HG03095 (cell line): ENCODE measurements at regions not wholly inside any gene's neighbourhood (a gene's known extent, or its start where the extent isn't known, plus 50 kb on each side); places are given as distances from the start of the nearest gene placed in this dataset.
"Not testable (repeated sequence)": the region's sequence is repeated elsewhere in the genome, so short reads cannot be mapped to it uniquely, and the experiment has no call there.

Experiments used
- ATAC-seq: cut with Tn5 transposase; IDR thresholded peaks from one replicate; pipeline ENCODE4 v1.9.1; 2021; ENCODE audit warnings: moderate library complexity; ENCODE audit not compliant: unreplicated experiment

DNA sequence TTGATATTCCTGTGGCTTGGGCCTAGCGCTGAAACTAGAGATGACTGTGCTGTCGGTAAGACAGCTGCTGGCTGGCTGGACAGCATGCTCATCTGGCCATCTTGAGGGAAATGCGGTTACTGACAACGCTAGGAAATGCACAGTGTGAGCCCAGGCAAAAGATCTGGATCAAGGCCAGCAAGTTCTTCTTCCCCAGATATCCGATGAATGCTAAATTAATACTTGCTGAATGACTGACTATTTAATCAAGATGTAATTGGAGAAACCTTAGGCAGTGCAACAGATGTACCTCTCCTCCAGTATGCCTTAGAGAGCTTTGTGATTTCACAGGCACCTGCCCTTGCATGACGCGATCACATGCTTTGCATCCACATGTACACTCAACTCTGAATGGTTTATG, 659.1 kb downstream of the EFNA5 start:
- ATAC-seq: no peak

DNA sequence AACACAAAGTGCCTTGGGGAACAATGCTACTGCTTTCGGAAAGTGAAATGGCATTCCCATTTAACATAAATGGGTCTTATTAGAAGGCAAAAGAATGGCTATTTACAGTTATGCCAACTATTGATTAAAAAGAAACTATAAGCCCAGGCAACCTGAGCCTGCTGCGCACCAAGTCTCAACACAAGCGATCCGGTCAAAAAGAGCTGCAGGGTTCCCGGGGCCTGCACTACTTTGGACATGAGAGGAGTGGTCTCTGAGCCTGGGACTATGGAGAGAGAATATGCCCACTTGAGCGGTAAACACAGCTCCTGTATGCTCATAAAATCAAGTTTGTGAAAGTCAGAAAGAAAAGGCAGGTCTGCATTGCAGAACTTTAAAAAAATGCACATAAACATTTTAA, 660.7 kb downstream of the EFNA5 start:
- no peak for ATAC-seq

DNA sequence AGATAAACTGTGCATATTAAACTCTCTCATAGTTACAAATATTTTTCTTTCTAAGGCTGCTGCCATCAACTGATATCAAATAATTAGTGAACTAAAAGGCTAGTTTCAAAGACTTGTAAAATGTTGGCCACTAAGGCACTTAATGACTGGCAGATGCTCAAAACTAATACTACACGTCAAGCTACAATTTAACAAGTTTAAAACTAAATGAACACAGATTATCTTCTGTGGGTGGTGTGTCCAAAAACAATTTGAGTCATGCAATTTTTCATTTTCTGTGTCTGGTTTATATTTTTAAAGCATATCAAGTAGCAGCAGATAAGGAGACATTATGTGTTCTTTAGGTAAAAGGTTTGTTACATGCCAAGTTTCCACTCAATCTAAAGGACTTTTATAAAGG, 665.1 kb downstream of the EFNA5 start:
- ATAC-seq: no peak

DNA sequence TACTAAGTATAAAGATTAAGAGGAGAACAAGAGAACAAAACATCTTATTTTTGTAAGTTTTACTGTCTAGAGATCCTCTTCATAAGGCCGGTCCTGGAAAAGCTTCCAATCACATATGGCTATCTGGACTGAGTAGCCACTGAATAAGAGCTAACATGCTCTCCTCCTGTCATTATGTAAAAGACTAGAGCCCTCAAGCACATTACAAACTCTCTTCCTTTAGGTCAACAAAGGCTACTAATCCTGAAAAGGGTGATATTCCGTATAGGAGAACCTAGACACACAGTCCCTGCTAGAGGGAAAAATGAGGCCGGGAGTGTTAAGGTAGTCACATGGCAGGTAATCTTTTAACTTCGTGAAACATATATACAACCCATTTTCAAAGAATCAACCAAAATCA, 665.6 kb downstream of the EFNA5 start:
- ATAC-seq: no peak

DNA sequence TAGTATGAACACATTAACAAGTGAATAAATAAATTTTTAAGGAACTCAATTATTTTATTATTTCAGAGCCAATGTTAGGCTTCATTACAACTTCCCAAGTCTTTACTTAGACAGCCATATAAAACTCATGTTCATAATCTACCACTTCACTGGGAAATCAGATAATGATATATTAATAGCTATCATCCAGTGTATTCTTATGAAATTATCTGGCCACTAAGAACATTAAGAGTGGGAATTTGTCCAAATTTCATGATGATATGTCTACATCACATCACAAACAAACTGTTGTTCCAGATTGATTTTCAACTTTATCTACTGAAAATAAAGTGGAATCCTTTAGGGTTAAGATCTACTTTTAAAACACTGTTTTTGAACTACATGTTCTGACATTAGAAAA, 668.6 kb downstream of the EFNA5 start:
- ATAC-seq: no peak

- ATAC-seq: not testable (repeated sequence)
These were observed 671.2 kb downstream of the EFNA5 start for GRCh38 chr5:106999506-106999905.

DNA sequence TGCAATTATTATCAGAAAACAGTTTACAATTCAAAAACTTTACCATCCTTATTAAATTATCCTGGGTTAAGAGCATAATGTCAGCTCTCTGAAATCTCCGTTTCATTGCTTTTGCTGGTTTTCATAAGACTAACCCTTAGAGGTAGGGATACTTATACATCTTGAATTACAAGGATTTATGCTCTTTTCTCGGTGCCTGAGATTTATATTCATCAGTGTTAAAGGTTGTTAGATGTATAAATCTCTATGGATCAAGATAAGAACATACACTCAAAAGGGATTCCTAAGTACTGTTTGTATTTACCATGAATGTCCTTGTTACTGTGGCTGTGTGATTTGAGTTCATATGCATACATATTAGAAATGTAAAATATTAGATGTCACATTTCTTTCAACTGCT, 684.7 kb downstream of the EFNA5 start:
- ATAC-seq: no peak

- ATAC-seq: no peak
These were observed 685.6 kb downstream of the EFNA5 start for GRCh38 chr5:106985174-106985573.

GRCh38 chr5:106979178-106979577, 691.6 kb downstream of the EFNA5 start:
- not testable (repeated sequence) for ATAC-seq

DNA sequence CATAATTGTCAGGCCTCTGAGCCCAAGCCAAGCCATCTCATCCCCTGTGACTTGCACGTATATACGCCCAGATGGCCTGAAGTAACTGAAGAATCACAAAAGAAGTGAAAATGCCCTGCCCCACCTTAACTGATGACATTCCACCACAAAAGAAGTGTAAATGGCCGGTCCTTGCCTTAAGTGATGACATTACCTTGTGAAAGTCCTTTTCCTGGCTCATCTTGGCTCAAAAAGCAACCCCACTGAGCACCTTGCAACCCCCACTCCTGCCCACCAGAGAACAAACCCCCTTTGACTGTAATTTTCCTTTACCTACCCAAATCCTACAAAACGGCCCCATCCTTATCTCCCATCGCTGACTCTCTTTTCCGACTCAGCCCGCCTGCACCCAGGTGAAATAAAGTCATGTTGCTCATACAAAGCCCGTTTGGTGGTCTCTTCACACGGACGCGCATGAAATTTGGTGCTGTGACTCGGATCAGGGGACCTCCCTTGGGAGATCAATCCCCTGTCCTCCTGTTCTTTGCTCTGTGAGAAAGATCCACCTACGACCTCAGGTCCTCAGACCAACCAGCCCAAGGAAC, 692.1 kb downstream of the EFNA5 start:
- not testable (repeated sequence) for ATAC-seq

DNA sequence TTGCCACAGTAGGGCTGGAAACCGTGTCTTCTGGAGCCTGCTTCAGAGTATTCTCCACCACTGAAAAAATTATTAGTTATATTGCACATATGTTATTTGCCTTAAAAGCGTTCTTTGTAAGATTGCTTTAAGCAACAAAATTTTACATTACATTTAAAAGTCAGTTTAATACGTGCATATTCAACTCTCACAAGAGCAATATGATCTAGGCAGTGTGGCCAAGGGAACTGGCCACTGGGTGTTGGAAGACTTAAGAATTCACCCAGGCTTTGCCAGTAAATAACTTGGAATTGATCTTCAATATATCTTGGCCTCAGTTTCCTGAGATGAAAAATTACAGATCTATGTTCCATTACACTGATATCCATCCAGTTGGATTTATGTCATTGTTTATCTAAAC, 694.4 kb downstream of the EFNA5 start:
- ATAC-seq: no peak

DNA sequence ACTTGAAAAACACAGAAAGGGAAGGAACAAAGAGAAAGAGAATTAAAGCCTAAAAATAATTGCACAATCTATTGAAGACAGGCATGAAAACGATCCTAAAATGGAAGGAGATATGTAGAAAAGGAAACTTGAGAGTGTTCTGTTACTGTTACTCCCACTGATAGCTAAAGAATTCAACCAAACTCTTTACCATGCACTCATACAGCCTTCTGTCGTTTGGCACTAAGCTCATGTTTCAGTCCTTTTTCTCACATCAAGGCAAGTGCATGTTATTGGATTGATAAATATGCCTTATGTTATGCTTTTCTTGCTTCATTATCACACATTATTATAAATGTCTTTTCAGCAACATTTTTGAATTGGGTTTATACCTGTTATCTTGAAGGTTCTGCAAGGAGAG, 696.5 kb downstream of the EFNA5 start:
- ATAC-seq: no peak

- ATAC-seq: no peak
These were observed 703.9 kb downstream of the EFNA5 start for GRCh38 chr5:106966686-106967315.

DNA sequence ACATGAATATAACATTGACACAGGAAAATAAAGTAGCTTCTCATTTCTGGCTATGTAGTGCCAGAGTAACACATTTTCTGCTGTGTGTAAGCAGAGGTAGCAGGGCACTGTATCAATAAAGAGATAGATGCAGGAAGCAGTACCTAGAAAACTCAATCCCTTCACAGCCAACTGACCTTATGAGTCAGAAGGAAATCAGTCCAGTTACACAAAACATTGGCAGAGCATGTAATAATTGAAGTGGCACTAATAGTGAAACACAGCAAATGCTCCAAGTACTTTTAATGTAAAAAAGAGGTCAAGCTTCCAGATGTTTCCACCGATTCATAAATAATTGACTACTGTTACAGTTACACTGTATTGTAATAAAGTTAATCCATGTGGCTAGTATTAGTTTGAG, 706.6 kb downstream of the EFNA5 start:
- ATAC-seq: no peak

DNA sequence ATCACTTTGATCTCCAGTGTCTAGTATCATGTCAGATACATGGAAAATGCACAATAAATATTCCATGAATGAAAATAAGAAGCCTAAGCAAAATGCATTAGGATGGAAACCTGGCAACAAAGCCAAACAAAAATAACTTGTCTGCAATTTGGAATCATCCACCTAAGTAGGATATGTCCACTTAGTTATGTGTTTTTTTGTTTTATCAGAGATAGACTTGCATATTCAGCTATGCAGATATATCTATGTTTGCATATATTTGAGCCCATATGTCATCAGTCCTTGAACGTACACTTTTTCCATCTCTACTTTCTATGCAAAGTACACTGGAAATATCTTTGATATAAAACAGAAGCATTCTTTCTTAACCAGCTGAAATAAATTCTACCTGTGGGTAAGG, 707.1 kb downstream of the EFNA5 start:
- no peak for ATAC-seq

DNA sequence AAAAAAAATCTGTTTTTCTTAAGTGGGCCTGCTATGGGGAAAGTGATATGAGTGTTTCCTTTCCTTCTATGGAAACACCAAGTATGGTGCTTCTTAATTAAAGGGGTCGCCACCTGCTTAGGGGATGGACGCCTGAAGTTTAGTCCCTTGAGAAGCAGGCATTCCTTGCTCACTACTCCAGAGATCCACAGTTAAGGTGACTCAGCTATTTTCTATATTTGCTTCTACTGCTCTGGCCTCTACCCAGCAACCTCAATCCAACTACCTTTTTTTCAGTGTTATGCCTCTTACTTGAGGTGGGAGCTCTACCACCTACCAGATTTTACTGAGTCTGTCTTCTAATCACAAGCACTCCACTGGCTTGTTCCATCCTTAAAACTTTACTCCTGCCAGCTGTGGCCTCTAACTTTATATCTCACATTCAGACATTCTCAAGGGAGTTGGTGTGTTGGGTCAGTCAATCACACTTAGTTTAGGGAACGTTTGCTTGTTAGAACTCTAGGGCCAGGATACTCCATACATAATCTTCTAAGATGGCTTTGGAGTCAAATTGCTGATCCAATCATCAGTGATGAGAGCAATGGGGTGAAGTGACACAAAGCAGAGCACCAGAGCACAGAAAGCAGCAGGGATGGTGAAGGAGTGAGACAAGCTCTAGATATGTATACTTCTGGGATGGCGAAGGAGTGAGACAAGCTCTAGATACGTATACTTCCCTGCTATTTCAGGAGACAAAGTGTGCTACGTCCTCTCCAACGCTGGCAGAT, 708.1 kb downstream of the EFNA5 start:
- ATAC-seq: no peak

DNA sequence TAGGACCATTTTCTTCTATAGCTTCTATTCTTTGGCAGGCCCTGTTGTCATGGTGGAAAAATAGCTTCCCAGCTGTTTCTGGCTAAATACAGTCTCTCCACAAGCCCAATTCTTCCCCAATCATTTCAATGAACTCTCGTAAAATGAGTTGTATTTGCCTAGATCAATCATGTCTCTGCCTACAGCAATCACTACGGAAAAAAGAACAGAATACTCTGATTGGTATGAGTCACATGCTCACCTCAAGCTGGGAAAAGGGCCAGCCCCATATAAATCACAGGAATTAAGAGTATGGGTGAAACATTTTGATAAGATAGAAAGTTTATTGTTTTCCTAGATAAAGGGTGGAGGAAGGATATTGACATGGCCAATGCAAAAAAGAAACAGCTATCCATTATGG, 711.4 kb downstream of the EFNA5 start:
- no peak for ATAC-seq

GRCh38 chr5:106957336-106957735, 713.4 kb downstream of the EFNA5 start:
- no peak for ATAC-seq

- ATAC-seq: no peak
These were observed 713.9 kb downstream of the EFNA5 start for GRCh38 chr5:106956886-106957285.

DNA sequence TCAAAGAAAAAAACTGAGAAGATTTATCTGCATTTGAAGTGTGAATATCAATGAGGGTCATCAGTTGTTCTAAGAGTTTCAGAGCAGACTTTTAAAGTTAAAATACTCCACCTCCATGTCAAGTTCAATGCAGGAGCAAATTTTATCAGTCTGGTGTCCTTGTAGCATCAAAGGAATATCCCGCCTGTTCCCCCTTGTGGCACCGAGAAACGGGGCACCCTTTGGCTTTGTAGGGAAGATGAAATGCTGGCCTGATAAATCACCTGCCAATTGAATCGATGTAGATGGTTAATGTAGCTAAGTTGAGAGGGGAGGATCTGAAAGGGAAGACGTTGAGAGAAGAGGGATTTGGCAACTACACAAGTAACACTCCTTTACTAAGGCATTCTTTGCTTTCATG, 714.5 kb downstream of the EFNA5 start:
- no peak for ATAC-seq

DNA sequence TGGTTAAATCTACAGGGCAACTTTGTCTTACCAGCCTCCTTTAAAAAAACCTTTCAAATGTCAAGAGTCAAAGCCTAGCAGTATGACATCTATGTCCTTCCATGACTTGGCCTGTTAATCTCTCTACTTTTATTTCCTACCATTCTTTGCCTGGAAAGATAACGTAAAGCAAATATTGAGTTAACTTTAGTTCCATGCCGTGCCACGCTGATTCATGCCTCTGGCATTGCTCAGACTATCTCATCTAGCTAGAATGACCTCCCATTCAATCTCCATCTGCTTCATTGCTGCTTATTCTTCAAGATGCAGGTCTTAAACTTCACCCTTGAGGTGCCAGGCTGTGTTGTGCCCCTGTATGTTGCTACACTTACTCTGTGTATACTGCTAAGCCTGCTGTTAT, 729.8 kb downstream of the EFNA5 start:
- no peak for ATAC-seq

GRCh38 chr5:106940301-106940846, 730.4 kb downstream of the EFNA5 start:
- no peak for ATAC-seq
